ENCODE measurements at regions not wholly inside any gene's neighbourhood (a gene's known extent, or its start where the extent isn't known, plus 50 kb on each side); places are given as distances from the start of the nearest gene placed in this dataset.
A peak's percentile ranks its signal among the peaks of the same experiment; 100 is the strongest.

DNA sequence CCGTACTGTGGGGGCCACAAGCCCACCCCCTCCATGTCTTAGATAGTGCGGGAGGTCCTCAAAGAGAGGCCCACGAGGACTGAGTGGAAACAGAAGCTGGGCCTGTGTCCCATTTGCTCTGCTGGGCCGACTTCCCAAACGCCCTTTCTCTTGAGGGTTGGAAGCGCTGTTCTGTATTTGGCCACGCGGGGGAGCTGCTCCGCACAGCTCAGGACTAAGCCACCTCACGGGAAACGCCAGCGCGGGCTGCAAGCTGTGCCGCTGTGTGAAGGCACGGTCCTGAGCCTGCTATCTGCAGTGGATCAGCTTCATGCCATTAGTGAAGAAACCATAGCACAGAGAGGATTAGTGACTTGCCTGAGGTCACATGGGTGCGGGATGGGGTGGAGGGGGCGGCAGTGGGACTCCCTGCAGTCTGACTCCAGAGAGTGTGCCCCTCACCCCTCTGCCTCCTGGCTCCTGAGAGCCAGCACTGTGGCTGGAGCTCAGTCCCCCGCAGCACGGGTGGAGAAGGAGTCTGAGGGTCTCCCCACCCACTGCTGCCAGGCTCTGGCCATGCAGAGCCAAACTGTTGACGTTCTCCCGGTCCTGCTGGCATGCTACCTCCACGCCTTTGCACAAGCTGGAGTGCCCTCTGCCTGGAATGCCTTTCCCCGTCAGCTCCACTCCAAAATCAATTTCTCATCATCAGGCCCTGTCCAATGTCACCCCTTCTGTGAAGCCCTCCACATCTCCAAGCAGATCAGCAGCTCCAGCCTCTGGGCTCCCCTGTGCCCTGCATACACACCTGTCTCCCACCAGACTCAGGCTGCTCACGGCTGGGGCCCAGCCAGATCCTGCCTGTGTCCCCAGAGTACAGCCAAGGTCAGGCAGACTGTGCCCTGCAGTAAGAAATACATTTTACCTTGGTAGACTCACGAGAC is 51.5 kb upstream of the LRRC32 start:
- TF ChIP-seq, protein P1, sequence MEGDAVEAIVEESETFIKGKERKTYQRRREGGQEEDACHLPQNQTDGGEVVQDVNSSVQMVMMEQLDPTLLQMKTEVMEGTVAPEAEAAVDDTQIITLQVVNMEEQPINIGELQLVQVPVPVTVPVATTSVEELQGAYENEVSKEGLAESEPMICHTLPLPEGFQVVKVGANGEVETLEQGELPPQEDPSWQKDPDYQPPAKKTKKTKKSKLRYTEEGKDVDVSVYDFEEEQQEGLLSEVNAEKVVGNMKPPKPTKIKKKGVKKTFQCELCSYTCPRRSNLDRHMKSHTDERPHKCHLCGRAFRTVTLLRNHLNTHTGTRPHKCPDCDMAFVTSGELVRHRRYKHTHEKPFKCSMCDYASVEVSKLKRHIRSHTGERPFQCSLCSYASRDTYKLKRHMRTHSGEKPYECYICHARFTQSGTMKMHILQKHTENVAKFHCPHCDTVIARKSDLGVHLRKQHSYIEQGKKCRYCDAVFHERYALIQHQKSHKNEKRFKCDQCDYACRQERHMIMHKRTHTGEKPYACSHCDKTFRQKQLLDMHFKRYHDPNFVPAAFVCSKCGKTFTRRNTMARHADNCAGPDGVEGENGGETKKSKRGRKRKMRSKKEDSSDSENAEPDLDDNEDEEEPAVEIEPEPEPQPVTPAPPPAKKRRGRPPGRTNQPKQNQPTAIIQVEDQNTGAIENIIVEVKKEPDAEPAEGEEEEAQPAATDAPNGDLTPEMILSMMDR (IDR thresholded peaks at IDR 0.05), result peak; percentile 89
- Histone ChIP-seq H3K4me3 (no peak overlapping the region), H3K4me1 (peaks cover 4% of the 10 kb centered on the region), H3K9me3 (no peaks in the 10 kb centered on the region), H3K27ac (no peak overlapping the region), H3K36me3 (no peaks in the 10 kb centered on the region), H3K27me3 (peaks cover 8% of the 10 kb centered on the region)
- ATAC-seq (peak; percentile 95), DNase-seq (peak; percentile 90)
- intact Hi-C loops (cut with DNase I), result loop anchor here (10.0 kb wide), 1 partner anchor 203 kb away; no protein-coding TSS in a partner anchor

DNA sequence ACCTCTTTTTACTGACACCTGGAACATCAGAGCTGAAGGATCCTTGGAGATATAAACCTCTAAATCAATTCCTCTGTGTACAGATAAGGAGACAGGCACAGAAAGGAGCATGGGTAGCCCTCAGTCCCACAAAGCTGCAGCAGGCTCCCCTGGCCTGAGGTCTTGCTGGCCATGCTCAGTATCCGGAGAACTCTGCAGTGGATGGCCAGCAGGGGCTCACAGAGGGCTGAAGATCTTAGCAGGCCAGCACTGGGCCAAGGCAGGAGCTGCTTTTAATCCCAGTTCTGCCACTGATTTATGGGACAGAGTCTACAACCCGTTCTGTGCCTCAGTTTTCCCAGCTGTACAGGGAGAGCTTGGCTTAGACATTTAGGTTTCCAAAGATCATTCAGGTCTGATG is 52.6 kb upstream of the LRRC32 start:
- Histone ChIP-seq H3K4me3 (no peak overlapping the region), H3K36me3 (no peaks in the 10 kb centered on the region), H3K4me1 (peaks cover 4% of the 10 kb centered on the region), H3K9me3 (no peaks in the 10 kb centered on the region), H3K27me3 (peaks cover 8% of the 10 kb centered on the region), H3K27ac (no peak overlapping the region)
- intact Hi-C loops (cut with DNase I), result loop anchor here (10.0 kb wide), 1 partner anchor 202 kb away; no protein-coding TSS in a partner anchor
- ATAC-seq, result no peak
- no peak for DNase-seq
- TF ChIP-seq, protein P1 (IDR thresholded peaks at IDR 0.05), result no peak

DNA sequence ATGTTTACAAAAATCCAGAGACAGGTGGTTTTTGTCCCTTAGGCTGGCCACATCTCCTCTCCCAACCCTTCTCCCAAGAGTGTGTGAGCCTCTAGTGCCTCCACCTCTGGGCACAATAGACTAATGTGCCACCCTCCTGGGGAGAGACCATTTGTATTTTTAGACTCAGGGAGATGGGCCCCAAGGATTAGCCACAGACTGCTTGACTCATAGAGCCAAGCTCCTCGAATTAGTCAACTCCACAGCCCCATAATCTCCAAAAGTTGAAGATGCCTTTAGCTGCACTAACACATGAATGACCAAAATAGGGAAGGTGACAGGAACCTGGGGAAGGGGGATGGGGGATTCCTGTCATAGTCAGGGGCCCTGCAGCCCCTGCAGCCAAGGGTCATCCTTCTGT is 53.0 kb upstream of the LRRC32 start:
- ATAC-seq, result no peak
- no peak overlapping the region for H3K27ac ChIP-seq

DNA sequence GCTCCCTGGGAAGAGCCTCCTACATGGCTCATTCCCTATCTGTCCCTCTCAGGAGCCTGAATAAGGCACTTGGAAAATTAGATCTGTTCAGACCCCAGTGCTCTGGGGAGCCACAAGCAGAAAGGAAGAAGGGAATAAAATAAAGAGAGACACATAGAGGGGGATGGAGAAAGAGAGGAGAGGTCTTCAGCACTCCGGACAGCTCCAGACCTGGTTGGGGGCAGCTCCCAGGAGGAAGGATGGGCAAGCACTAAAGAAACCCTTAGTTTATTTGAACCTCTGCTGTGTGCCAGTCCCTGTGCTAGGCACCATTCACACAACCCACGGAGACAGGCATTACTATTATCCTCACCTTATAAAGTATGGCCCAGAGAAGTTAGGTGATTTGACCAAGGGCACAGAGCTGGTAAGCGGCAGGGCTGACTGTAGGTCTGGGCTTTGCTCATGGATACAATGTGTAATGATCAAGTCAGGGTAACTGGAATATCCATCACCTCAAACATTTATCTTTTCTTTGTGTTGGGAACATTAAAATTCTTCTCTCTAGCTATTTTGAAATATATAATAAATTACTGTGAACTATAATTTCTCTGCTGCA is 53.7 kb upstream of the LRRC32 start:
- Histone ChIP-seq H3K4me1 (peaks cover 4% of the 10 kb centered on the region), H3K9me3 (no peaks in the 10 kb centered on the region), H3K27me3 (peaks cover 8% of the 10 kb centered on the region), H3K27ac (no peak overlapping the region), H3K4me3 (no peak overlapping the region), H3K36me3 (no peaks in the 10 kb centered on the region)
- ATAC-seq (no peak), DNase-seq (no peak)
- TF ChIP-seq, protein P1 (IDR thresholded peaks at IDR 0.05), result no peak
- intact Hi-C loops (cut with DNase I), result loop anchor here (10.0 kb wide), 1 partner anchor 201 kb away; no protein-coding TSS in a partner anchor

More for the DNA sequence above, 53.0 kb upstream of the LRRC32 start:
- no peak overlapping the region for H3K4me3 ChIP-seq
- intact Hi-C loops (cut with DNase I), result loop anchor here (10.0 kb wide), 1 partner anchor 201 kb away; no protein-coding TSS in a partner anchor
- peaks cover 4% of the 10 kb centered on the region for H3K4me1 ChIP-seq
- DNase-seq, result no peak
- TF ChIP-seq, protein P1 (IDR thresholded peaks at IDR 0.05), result no peak
- H3K36me3 ChIP-seq, result no peaks in the 10 kb centered on the region
- H3K27me3 ChIP-seq, result peaks cover 8% of the 10 kb centered on the region
- H3K9me3 ChIP-seq, result no peaks in the 10 kb centered on the region

DNA sequence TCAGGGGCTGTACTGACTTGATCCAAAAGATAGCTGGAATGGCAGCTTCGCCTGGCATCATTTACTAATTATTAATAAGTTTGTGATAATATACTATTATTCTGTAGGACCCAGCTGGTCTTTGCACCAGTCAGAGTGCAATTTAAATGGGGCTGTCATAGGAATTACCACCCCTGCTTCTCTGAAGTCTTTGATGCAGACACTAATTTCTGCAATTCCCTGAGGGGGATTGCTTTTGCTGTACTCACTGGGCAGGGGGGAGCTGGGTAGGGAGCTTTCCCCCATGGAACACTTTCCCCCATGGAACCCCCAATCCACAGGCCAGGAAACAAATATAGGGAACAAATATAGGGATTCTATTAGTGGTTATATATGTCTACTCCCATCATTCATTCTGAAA is 54.9 kb upstream of the TSKU start:
- Histone ChIP-seq H3K36me3 (no peaks in the 10 kb centered on the region), H3K4me3 (no peak overlapping the region), H3K4me1 (no peaks in the 10 kb centered on the region), H3K9me3 (no peaks in the 10 kb centered on the region), H3K27me3 (no peaks in the 10 kb centered on the region), H3K27ac (no peak overlapping the region)
- DNase-seq, result no peak
- ATAC-seq, result no peak
- intact Hi-C loops (cut with DNase I), result loop anchor here (10.0 kb wide), 1 partner anchor 197 kb away; no protein-coding TSS in a partner anchor
- TF ChIP-seq, protein P1 (IDR thresholded peaks at IDR 0.05), result no peak

Data from upper lobe of right lung (tissue), 1 donor.